Fibroblast of villous mesenchyme (primary cell): ENCODE measurements at regions not wholly inside any gene's neighbourhood (a gene's known extent, or its start where the extent isn't known, plus 50 kb on each side); places are given as distances from the start of the nearest gene placed in this dataset.

Source experiments
- DNase-seq: peaks from one replicate; pipeline ENCODE4 v3.0.0-alpha.2; 2010; ENCODE audit warnings: low read depth
- H3K4me3 ChIP-seq: 2 replicates; pipeline ENCODE4 v1.5.1; 2011; ENCODE audit warnings: low read depth, mild to moderate bottlenecking, low read length
- TF ChIP-seq, protein P1 (sequence below): IDR thresholded peaks from 2 replicates; pipeline ENCODE4 v1.5.1; 2012; ENCODE audit warnings: low read depth, mild to moderate bottlenecking, low read length; ENCODE audit not compliant: insufficient read depth

DNA sequence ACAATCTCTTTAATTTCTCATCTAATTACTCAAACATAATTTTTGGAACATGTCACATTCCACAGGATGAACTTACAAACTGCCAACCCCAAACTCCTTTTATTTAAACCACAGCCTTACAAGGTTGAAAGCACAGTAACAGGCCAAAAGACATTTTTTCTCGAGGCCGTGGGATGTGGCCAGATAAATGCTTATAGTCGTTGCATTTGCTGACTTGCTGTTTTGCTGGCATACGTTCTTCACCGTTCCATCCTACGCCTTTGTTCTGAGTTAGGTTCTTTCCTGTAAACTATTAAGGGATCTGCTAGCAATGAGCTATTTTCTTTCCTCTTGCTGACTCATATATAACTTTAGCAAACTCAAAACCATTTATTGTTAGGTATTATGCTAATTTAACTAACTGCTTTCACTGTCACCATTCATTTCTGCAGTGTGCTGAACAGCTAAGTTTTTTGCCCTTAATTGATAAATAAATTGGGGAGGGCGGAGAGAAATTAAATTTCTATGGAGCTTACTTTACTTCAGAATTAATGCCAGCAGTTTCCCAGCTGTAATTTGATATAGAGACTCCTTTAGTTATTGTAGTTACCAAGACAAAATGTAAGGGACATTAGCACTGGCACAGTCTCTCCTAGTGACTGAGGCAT lies 135.1 kb upstream of the PACRGL start:
- peak; percentile 35 for DNase-seq
- no peak overlapping the region for H3K4me3 ChIP-seq
- TF ChIP-seq, protein P1, sequence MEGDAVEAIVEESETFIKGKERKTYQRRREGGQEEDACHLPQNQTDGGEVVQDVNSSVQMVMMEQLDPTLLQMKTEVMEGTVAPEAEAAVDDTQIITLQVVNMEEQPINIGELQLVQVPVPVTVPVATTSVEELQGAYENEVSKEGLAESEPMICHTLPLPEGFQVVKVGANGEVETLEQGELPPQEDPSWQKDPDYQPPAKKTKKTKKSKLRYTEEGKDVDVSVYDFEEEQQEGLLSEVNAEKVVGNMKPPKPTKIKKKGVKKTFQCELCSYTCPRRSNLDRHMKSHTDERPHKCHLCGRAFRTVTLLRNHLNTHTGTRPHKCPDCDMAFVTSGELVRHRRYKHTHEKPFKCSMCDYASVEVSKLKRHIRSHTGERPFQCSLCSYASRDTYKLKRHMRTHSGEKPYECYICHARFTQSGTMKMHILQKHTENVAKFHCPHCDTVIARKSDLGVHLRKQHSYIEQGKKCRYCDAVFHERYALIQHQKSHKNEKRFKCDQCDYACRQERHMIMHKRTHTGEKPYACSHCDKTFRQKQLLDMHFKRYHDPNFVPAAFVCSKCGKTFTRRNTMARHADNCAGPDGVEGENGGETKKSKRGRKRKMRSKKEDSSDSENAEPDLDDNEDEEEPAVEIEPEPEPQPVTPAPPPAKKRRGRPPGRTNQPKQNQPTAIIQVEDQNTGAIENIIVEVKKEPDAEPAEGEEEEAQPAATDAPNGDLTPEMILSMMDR = no peak

DNA sequence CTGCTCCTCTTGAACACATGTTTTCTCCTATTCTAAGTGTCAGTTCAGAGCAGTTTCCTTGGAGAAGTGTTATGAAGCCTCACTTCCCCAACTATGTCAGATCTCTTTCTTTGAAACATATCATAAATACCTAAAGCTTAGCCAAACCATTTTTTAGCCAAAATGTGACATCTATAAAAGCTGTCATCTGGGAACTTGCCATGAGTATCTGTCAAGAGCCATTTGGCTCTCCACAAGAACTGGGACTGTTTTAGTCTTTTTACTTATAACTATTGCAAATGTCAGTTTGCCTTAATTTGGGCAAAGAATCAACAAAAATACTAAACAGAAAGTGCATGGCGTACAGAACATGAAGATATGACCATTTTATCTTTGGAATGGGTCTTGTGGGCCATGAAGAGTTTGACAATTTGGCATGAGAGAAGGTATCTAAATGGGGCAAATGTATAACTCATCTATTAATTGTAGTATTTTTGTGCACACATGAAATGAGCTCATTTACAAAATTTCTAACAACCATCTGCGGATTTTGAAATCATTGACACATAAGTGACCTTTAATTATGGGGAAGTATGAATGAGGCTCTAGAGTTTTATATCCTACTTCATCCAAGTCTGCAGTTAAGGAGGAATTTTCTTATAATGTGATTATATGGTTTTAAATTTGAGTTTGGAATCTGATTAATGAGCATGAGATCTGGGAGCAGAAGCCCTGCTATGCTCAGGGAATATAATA lies 129.1 kb upstream of the PACRGL start:
- no peak for DNase-seq
- TF ChIP-seq, protein P1 = no peak
- no peak overlapping the region for H3K4me3 ChIP-seq

DNA sequence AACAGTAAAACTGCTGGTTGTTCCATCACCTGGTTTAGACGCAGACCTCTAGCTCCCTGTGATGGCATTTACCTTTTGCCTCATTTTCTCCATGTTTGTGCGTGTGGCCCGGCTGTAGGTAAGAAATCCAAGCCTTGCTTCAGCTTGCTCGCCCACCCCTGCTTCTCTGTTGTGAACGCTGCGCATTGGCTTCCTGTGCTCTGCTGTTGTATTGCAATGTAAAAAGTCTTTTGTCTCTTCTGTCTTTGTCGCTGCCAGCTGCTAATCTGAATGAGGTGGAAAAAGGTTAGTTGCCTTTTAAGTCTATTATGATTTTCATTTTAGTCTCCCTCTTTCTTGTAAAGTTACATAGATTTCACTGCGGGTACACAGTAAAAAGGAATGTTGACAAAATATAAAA lies 127.3 kb upstream of the PACRGL start:
- TF ChIP-seq, protein P1 = no peak
- no peak overlapping the region for H3K4me3 ChIP-seq
- no peak for DNase-seq

DNA sequence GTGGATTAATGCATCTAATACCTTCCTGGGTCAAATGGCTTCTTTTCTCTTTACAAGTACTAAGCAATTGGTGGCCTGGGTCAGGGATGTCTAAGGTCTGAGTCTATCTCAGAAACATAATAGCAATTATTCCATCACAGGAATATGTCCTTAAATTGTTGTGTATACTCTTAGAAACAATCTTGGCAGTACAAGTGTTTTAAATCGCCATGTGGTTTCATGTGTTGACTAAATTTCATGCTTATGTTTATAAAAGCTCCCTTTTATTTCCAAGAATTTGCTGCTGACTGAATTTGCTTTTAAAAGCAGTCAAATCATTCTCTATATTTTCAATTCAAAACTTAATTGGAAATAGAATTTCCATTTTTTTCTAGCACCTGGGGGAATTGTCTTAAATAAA lies 125.3 kb upstream of the PACRGL start:
- TF ChIP-seq, protein P1 = no peak
- peak; percentile 3 for DNase-seq
- no peak overlapping the region for H3K4me3 ChIP-seq

DNA sequence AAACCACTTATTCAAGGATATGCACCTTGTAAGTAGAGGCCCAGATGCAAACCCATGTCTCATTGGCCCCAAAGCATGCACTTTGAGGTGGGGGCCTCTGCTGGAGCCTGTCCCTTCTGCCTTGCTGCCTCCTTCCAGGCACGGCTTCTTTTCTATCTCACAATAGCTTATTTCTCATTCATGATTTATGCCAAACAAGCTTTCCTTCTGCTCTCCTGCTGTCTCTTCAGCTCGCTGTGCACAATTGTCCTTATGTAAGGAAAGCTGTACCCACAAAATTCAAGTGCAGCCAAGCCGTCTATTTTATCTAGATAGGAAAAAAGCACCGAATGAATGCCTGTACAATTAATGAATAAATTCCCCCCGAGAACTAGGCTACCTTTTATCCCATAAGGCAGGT lies 124.8 kb upstream of the PACRGL start:
- no peak for DNase-seq

DNA sequence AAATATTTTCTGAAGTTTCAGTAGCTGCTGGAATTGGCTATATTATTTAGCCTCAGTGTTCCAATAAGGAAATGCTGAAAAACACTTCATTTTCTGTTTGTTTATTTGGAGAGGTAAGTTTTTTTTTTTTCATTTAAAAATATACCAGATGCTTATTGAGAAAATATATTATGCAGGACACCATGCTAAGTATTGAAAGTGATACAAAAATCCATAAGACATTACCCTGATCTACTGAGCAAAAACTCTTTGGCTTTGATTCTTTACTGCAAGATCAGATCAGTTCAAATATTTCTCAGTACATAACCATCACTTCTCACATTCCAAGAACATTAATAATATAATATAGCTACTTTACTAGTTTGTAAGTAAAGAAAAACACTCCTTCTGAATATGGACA lies 123.4 kb upstream of the PACRGL start:
- TF ChIP-seq, protein P1 = no peak
- H3K4me3 ChIP-seq = no peak overlapping the region
- DNase-seq = no peak

More for the DNA sequence above, 124.8 kb upstream of the PACRGL start:
- TF ChIP-seq, protein P1 = no peak
- no peak overlapping the region for H3K4me3 ChIP-seq
